ENCODE measurements at regions not wholly inside any gene's neighbourhood (a gene's known extent, or its start where the extent isn't known, plus 50 kb on each side); places are given as distances from the start of the nearest gene placed in this dataset.

GRCh38 chr2:239778861-239779558 is 246.1 kb downstream of the NDUFA10 start:
- no peak overlapping the region for H3K27ac ChIP-seq (ENCODE audit: control insufficient read depth, insufficient read depth)
- no peaks in the 10 kb centered on the region for H3K79me2 ChIP-seq (ENCODE audit: control insufficient read depth, insufficient read depth, low read length)
- H3K9me3 ChIP-seq (replicated peaks; ENCODE audit: control insufficient read depth, insufficient read depth, low read length) = no peaks in the 10 kb centered on the region
- H3K9ac ChIP-seq (ENCODE audit: control insufficient read depth, insufficient read depth, low read length) = no peak overlapping the region
- ChIA-PET POLR2A (no interaction called here), CTCF (no interaction called here), RAD21 (ENCODE audit: unreplicated experiment) (no interaction called here), SMC1A (ENCODE audit: uncharacterized antibody, unreplicated experiment) (no interaction called here)
- H3K36me3 ChIP-seq (ENCODE audit: control insufficient read depth in 2 of 2, insufficient read depth in 2 of 2, low read length in 1 of 2) = no peaks in the 10 kb centered on the region
- H3K4me1 ChIP-seq (ENCODE audit: control insufficient read depth, insufficient read depth, low read length) = no peaks in the 10 kb centered on the region
- intact Hi-C loops (cut with micrococcal nuclease; ENCODE audit: unreplicated experiment) (no loop called here), in situ Hi-C loops (cut with MboI) (no loop called here)
- no peak for FAIRE-seq
- H3K4me3 ChIP-seq = no peak overlapping the region
- 51% methylated on average over 13 of the region's 13 CpGs for WGBS (ENCODE audit: insufficient coverage, insufficient replicate concordance, low lambda C conversion rate, missing lambda C conversion rate)
- no peaks in the 10 kb centered on the region for H4K20me1 ChIP-seq (ENCODE audit: control insufficient read depth, insufficient read depth)
- no peak for ATAC-seq
- no peak for DNase-seq (ENCODE audit: low read depth, low spot score)
- H3K4me2 ChIP-seq (ENCODE audit: control insufficient read depth, insufficient read depth) = no peak overlapping the region
- no TSS peak for BruUV-seq (replicated peaks)
- H3K27me3 ChIP-seq (replicated peaks in 1 of 2; ENCODE audit: control insufficient read depth in 2 of 2, insufficient read depth in 2 of 2, low read length in 1 of 2) = no peaks in the 10 kb centered on the region; a peak in 1 of 4 replicates
- no peak overlapping the region for H2AFZ ChIP-seq (ENCODE audit: control insufficient read depth, low read depth, low read length)
- TF ChIP-seq TCF3 (IDR thresholded peaks at IDR 0.05; ENCODE audit: borderline replicate concordance, insufficient read depth, low read depth, low read length) = no peak
- no peak for TF ChIP-seq BCL3 (IDR thresholded peaks at IDR 0.05; ENCODE audit: borderline replicate concordance, insufficient read depth, low read depth, low read length, poor library complexity, severe bottlenecking)
- TF ChIP-seq HDGF (IDR thresholded peaks at IDR 0.05) = no peak
- no peak for TF ChIP-seq NBN (IDR thresholded peaks at IDR 0.05)
- no peak for TF ChIP-seq ZZZ3 (IDR thresholded peaks at IDR 0.05; ENCODE audit: control insufficient read depth, insufficient read length, low read depth)
- TF ChIP-seq ESRRA (IDR thresholded peaks at IDR 0.05; ENCODE audit: low read length) = no peak
- TF ChIP-seq TARDBP (IDR thresholded peaks at IDR 0.05; ENCODE audit: borderline replicate concordance) = no peak
- TF ChIP-seq, protein P1, sequence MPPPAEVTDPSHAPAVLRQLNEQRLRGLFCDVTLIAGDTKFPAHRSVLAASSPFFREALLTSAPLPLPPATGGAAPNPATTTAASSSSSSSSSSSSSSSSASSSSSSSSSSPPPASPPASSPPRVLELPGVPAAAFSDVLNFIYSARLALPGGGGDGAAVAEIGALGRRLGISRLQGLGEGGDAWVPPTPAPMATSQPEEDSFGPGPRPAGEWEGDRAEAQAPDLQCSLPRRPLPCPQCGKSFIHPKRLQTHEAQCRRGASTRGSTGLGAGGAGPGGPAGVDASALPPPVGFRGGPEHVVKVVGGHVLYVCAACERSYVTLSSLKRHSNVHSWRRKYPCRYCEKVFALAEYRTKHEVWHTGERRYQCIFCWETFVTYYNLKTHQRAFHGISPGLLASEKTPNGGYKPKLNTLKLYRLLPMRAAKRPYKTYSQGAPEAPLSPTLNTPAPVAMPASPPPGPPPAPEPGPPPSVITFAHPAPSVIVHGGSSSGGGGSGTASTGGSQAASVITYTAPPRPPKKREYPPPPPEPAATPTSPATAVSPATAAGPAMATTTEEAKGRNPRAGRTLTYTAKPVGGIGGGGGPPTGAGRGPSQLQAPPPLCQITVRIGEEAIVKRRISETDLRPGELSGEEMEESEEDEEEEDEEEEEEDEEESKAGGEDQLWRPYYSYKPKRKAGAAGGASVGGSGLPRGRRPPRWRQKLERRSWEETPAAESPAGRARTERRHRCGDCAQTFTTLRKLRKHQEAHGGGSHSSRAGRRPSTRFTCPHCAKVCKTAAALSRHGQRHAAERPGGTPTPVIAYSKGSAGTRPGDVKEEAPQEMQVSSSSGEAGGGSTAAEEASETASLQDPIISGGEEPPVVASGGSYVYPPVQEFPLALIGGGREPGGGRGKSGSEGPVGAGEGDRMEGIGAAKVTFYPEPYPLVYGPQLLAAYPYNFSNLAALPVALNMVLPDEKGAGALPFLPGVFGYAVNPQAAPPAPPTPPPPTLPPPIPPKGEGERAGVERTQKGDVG (CRISPR knock-in tag; IDR thresholded peaks at IDR 0.05) = no peak
- TF ChIP-seq, protein P2, sequence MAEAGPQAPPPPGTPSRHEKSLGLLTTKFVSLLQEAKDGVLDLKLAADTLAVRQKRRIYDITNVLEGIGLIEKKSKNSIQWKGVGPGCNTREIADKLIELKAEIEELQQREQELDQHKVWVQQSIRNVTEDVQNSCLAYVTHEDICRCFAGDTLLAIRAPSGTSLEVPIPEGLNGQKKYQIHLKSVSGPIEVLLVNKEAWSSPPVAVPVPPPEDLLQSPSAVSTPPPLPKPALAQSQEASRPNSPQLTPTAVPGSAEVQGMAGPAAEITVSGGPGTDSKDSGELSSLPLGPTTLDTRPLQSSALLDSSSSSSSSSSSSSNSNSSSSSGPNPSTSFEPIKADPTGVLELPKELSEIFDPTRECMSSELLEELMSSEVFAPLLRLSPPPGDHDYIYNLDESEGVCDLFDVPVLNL (IDR thresholded peaks at IDR 0.05; ENCODE audit: low read depth, low read length) = no peak
- TF ChIP-seq IRF5 (IDR thresholded peaks at IDR 0.05; ENCODE audit: borderline replicate concordance) = no peak
- TF ChIP-seq ZNF622 (IDR thresholded peaks at IDR 0.05) = no peak
- TF ChIP-seq CEBPB (IDR thresholded peaks at IDR 0.05; ENCODE audit: borderline replicate concordance in 1 of 2, low read depth in 2 of 2, low read length in 2 of 2) = no peak
- no peak for TF ChIP-seq SIX5 (IDR thresholded peaks at IDR 0.05; ENCODE audit: low read depth, low read length, severe bottlenecking)
- no peak for TF ChIP-seq POLR2AphosphoS2 (IDR thresholded peaks at IDR 0.05; ENCODE audit: low read depth, low read length)
- TF ChIP-seq NFYB (IDR thresholded peaks at IDR 0.05; ENCODE audit: insufficient read depth, low read depth, low read length) = no peak
- no peak for TF ChIP-seq NRF1 (conservative IDR thresholded peaks at IDR 0.05; ENCODE audit: low read depth, low read length)

Data from GM12878 (cell line).